ENCODE measurements at regions not wholly inside any gene's neighbourhood (a gene's known extent, or its start where the extent isn't known, plus 50 kb on each side); places are given as distances from the start of the nearest gene placed in this dataset.
"Not testable (repeated sequence)": the region's sequence is repeated elsewhere in the genome, so short reads cannot be mapped to it uniquely, and the experiment has no call there.

GRCh38 chr5:12573916-12574297 is 669.7 kb upstream of the CTNND2 start:
- not testable (repeated sequence) for DNase-seq (ENCODE audit: low spot score)

- no peak for DNase-seq (ENCODE audit: low spot score)
Observed at GRCh38 chr5:12570688-12571087, 666.4 kb upstream of the CTNND2 start.

- no peak for DNase-seq (ENCODE audit: low spot score)
Observed at GRCh38 chr5:12566441-12566840, 662.2 kb upstream of the CTNND2 start.

GRCh38 chr5:12557012-12557411 is 652.8 kb upstream of the CTNND2 start:
- DNase-seq (ENCODE audit: low spot score): no peak

GRCh38 chr5:12526113-12526512 is 621.9 kb upstream of the CTNND2 start:
- no peak for DNase-seq (ENCODE audit: low spot score)

- no peak for DNase-seq (ENCODE audit: low spot score)
Observed at GRCh38 chr5:12522116-12522515, 617.9 kb upstream of the CTNND2 start.

GRCh38 chr5:12504983-12505382 is 600.7 kb upstream of the CTNND2 start:
- DNase-seq (ENCODE audit: low spot score): not testable (repeated sequence)

- no peak for DNase-seq (ENCODE audit: low spot score)
Observed at GRCh38 chr5:12488161-12488560, 583.9 kb upstream of the CTNND2 start.

GRCh38 chr5:12480487-12480886 is 576.2 kb upstream of the CTNND2 start:
- DNase-seq (ENCODE audit: low spot score): no peak

- no peak for DNase-seq (ENCODE audit: low spot score)
Observed at GRCh38 chr5:12477554-12477953, 573.3 kb upstream of the CTNND2 start.

GRCh38 chr5:12467799-12468198 is 563.6 kb upstream of the CTNND2 start:
- no peak for DNase-seq (ENCODE audit: low spot score)

GRCh38 chr5:12460493-12461261 is 556.4 kb upstream of the CTNND2 start:
- no peak for DNase-seq (ENCODE audit: low spot score)

GRCh38 chr5:12459326-12459725 is 555.1 kb upstream of the CTNND2 start:
- no peak for DNase-seq (ENCODE audit: low spot score)

- DNase-seq (ENCODE audit: low spot score): no peak
Observed at GRCh38 chr5:12419075-12419474, 514.8 kb upstream of the CTNND2 start.

- no peak for DNase-seq (ENCODE audit: low spot score)
Observed at GRCh38 chr5:12413585-12413984, 509.3 kb upstream of the CTNND2 start.

GRCh38 chr5:12413075-12413474 is 508.8 kb upstream of the CTNND2 start:
- no peak for DNase-seq (ENCODE audit: low spot score)

- no peak for DNase-seq (ENCODE audit: low spot score)
Observed at GRCh38 chr5:12399868-12400267, 495.6 kb upstream of the CTNND2 start.

- no peak for DNase-seq (ENCODE audit: low spot score)
Observed at GRCh38 chr5:12392246-12392645, 488.0 kb upstream of the CTNND2 start.

GRCh38 chr5:12385095-12385494 is 480.8 kb upstream of the CTNND2 start:
- DNase-seq (ENCODE audit: low spot score): no peak

GRCh38 chr5:12384005-12384404 is 479.8 kb upstream of the CTNND2 start:
- no peak for DNase-seq (ENCODE audit: low spot score)

GRCh38 chr5:12367973-12368372 is 463.7 kb upstream of the CTNND2 start:
- DNase-seq (ENCODE audit: low spot score): no peak

GRCh38 chr5:12360218-12360617 is 456.0 kb upstream of the CTNND2 start:
- DNase-seq (ENCODE audit: low spot score): no peak

GRCh38 chr5:12358371-12359090 is 454.3 kb upstream of the CTNND2 start:
- DNase-seq (ENCODE audit: low spot score): no peak

GRCh38 chr5:12357626-12358025 is 453.4 kb upstream of the CTNND2 start:
- no peak for DNase-seq (ENCODE audit: low spot score)

All from HuH-7 (cell line).